Fibroblast of peridontal ligament (primary cell): ENCODE measurements at regions not wholly inside any gene's neighbourhood (a gene's known extent, or its start where the extent isn't known, plus 50 kb on each side); places are given as distances from the start of the nearest gene placed in this dataset.

Experiments
- DNase-seq: peaks from one replicate; pipeline ENCODE4 v3.0.0-alpha.2; 2010; ENCODE audit errors: extremely low read depth

DNA sequence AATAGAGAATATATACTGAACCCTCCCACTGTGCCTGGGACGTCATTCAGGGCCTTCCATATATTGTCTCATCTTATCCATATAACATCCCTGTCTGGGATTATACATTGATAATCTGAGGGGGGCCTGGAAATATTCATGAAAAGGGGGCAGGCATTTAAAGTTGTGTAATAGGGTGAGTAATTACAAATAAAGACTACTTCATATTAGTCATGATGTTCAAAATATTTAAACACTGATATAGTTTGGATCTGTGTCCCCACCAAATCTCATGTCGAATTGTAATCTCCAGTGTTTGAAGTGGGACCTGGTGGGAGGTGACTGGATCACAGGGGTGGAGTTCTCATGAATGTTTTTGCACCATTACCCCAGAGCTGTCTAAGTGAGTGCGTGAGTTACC, 97.8 kb downstream of the AQP9 start:
- DNase-seq, result no peak

GRCh38 chr15:58240191-58240932, 102.2 kb downstream of the AQP9 start:
- DNase-seq, result no peak

- no peak for DNase-seq
These were observed 103.7 kb downstream of the AQP9 start for GRCh38 chr15:58241872-58242271.

DNA sequence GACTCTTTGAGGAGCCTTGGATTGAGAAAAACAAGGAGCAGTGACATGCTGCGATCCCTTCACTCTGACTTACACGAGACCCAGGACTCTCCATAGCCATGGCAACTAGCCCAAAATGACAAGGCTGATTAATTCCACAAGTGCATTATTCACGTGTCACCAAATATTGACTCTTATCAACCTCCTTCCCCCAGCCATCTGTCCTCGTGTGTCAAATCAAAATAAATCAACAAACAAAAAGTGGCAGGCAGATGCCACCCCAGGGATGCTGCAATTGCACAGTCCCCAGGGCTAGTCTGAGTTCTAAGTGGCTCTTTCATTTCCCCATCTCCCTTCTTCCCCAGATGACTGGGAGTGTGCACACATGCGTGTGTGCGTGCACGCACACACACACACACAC, 104.9 kb downstream of the AQP9 start:
- DNase-seq, result no peak

DNA sequence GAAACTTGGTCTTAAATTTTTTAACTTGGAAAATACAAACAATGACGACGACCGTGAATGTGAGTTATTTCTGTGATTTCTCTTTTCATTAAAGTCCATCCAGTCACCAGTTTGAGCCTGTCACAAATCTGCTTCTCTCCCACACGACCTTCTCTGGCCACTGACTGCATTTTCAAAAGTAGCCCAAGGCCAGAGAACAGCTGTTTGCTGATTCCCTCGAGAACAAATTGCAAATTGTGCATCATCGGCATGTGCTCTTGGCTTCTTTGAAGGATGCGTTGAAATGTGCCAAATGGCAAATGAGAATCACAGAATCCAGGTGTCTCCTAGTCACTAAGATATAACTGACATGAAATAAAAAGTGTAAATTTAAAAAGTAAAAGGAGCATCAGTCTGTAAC, 106.4 kb downstream of the AQP9 start:
- DNase-seq, result no peak

- DNase-seq, result no peak
These were observed 107.9 kb downstream of the AQP9 start for GRCh38 chr15:58246041-58246440.

GRCh38 chr15:58247855-58248842, 110.0 kb downstream of the AQP9 start:
- no peak for DNase-seq

DNA sequence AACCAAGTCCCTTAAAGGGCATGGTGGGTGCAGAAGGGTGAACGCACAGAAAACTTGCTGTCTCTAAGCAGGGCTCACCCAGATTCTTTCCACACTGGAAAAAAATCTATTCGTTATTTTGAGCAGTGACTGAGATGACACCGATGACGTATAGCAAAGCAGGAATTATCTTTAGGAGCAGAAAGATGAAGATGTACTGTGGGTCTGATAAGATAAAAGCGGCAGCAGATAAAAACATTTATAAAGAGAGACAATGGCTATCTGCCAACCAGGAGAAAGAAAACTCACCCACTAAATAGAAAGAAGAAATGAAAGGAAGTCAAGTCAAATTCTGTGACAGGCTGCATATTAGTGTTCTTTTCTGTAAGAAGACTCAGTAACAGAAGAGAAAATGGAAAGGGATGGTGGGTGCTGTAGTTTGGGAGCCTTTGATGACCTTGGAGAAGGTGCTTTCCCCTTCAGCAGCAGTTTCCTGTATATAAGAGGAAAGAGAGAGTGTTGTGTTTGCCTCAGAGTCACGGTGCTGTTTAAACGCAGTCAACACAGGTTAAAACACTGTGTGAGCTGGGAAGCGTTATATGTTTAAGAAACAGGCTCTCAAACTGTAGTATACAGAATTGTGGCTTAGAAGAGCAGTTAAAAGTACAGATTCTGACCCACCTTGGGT, 111.6 kb downstream of the AQP9 start:
- no peak for DNase-seq

DNA sequence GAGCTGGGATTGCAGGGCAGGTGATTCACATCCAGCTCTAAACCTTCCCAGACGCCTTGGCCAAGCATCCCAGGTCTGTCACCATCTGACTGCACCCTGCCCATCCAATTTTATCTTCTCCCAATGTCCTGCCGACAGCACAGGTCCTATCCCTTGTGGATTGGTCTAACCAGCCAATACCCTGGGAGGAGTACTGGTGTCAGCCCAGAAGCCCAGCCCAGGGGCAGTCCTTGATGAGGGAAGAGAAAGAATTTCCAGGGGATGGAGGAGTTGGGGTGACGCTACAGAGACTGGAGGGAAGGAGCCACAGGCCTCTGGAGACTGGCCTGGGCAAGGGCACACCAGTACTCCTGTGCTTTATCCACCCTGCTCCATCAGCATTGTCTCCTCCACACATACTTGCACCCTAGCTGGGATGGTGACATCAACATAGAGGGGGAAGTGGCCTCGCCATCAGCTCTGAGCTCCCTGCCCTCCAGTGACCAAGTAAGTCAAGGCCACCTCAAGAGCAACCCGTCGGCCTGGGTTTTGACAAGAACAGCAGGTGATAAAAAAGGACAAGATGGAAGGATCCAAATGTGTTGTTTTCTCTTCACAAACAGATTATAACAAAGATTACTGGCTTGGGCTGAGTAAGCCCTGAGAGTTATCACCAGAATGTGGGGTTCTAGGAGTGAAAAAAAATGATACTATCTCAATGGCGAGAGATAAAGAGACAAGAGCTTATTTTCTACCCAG, 114.6 kb downstream of the AQP9 start:
- no peak for DNase-seq

DNA sequence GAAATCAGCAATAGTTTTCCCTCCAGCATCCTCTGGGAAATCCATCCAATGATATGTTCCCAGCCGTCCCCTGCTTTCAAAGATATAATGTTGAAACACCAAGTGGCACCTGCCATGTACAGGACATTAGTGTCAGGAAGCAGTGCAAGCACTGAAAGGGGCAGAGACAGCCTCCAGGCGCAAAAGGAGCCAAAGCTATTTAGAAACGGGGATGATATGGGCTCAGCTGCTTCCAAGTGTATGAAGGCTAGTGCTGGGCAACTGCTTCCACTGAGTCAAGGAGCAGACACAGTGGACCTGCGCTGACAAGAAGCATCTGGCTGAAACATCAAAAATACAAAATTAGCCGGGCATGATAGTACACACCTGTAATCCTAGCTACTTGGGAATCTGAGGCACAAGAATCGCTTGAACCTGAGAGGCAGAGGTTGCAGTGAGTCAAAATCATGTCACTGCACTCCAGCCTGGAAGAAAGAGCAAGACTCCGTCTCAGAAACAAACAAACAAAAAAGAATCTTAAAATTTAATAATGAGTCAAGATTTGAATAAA, 119.7 kb downstream of the AQP9 start:
- no peak for DNase-seq

DNA sequence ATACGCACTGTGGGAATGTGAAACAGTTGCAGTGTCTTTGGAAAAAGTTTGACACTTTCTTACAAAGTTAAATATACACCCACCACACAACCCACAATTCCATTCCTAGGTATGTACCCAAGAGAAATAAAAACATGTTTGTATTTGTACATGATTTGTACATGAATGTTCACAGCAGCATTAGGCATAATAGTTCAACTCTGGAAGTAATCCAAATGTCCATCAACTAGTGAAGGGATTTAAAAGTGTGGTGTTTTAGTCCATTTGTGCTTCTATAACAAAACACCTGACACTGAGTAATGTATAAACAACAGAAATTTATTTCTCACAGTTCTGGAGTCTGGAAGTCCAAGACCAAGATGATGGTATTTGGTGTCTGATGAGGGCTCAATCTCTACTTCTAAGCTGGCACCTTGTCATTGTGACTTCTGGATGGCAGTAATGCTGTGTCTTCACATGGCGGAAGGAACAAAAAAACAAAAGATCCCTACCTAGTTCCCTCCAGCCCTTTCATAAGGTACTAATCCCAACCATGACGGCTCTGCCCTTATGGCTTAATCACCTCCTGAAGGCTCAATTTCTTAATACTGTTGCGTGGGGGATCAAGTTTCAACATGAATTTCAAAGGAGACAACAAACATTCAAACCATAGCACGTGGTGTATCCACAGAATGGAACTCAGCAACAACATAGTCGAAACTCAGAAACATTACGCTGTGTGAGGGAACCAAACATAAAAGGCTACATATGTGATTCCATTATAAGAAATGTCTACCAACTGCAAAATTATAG, 120.5 kb downstream of the AQP9 start:
- peak; percentile 11 for DNase-seq

DNA sequence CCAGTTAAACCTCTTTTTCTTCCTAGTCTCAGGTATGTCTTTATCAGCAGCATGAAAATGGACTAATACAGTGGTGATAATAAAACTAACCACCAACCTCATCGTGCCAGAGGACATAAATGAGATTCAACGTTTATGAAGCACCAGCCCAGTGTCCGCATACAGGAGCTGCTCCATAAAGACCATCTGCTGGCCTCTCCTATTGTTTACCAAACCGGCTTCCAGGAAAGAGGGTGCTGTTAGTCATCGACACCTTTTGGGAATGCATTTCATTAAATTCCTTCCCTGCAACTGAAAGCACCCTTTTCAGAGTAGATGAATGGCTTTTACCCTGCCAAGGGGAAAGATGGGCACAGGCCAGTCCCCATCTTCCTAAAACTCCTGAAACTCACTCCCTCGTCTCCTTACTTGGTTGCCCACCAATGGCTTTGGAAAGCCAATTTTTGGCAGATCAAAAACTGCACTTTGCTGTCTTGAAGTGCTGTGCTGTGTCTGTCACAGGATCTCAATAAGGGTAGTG, 122.1 kb downstream of the AQP9 start:
- no peak for DNase-seq

DNA sequence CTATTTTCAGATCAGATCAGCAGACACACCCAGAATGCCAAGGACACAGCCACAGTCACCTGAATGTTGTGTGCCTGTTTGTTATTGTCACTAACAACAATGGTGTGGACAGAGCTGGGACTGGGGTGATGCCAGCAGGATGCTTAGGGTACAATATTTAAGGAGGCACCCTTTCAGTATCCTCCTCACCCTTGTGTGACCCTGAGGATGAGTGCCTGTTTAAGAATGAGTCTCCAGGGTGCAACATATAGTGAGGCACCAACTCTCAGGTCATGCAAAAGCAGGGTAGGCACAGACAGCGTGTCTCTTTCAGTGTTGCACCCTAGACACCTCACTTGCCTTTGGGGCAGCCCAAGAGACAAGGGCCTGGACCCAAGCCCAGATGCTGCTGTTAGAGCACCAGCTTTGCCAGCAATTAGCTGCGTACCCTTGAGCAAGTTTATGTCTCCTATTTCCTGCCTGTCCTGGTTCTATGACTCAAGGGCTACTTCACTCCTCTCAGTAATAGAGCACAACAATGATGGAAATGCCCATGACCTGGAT, 122.6 kb downstream of the AQP9 start:
- peak; percentile 23 for DNase-seq

GRCh38 chr15:58261368-58261767, 123.2 kb downstream of the AQP9 start:
- no peak for DNase-seq

- DNase-seq, result no peak
These were observed 126.1 kb downstream of the AQP9 start for GRCh38 chr15:58264053-58264971.

DNA sequence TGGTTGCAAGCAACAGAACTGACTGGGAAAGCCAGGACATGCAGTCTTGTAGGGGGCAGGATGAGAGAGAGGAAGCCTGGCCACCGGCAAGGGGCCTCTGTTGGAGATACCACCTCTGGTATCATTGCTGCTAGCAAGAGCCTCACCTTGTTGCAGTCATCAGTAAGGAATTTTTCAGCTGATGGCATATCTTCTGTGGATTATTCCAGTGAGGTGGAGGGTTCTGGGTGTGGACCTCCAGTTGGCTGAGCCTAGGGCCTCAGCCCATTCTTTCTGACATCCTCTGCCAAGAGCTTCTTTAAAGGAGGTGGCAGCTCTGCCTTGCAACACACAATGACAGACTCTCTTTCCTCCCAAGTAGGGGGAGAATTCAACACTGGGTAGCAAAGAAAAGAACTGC, 128.9 kb downstream of the AQP9 start:
- DNase-seq, result no peak

DNA sequence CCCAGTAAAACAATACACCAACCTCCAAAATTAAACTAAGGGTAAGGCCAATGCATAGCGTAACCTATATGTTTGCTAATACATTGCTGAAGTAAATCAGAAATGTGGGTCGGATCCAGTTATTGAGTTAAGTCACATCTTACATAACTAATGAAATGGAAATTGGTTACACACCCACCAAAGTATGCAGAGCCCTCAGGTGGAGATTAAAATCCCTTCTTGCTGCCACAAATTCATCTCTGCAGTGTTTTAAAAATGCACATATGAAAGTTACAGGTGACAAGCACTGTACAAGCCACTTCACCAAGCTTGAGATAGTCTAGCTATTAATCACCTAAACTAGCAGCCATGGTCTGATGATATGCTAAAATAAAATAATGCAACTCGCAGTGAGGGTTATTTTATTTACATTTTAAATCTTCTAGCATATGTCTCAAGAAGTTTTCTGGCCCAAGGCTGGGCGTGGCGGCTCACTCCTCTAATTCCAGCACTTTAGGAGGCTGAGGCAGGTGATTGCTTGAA, 130.6 kb downstream of the AQP9 start:
- DNase-seq, result no peak
